Transverse colon (tissue), 4 donors: ENCODE measurements at regions not wholly inside any gene's neighbourhood (a gene's known extent, or its start where the extent isn't known, plus 50 kb on each side); places are given as distances from the start of the nearest gene placed in this dataset.

Source experiments
- EP300 ChIP-seq: sonication (generic); formaldehyde crosslinking; IDR thresholded peaks from one replicate; pipeline ENCODE4 v1.6.1; 2017; ENCODE audit warnings: antibody characterized with exemption, low read depth
- POLR2A ChIP-seq: fragments of 450-650 bp; IDR thresholded peaks from one replicate; pipeline ENCODE4 v1.6.1; 2016; ENCODE audit warnings: antibody characterized with exemption, mild to moderate bottlenecking, moderate library complexity
- POLR2AphosphoS5 ChIP-seq, 3 donors: sonication (generic); formaldehyde crosslinking; IDR thresholded peaks; one replicate each; pipeline ENCODE4 v1.6.1; 2016; ENCODE audit warnings: antibody characterized with exemption in 3 of 3
- TF ChIP-seq, protein P1 (sequence below), 5 experiments: fragments of 200-600 bp in 3 of 5; fragments of 450-650 bp in 2 of 5; sonication (generic) in 3 of 5; IDR thresholded peaks; 1 replicate in 2 of 5; 2 replicates in 3 of 5; pipeline ENCODE4 v1.5.1; 2016 to 2017; ENCODE audit warnings: antibody characterized with exemption in 5 of 5, inconsistent platforms in 3 of 5, mild to moderate bottlenecking in 2 of 5, moderate library complexity in 1 of 5

DNA sequence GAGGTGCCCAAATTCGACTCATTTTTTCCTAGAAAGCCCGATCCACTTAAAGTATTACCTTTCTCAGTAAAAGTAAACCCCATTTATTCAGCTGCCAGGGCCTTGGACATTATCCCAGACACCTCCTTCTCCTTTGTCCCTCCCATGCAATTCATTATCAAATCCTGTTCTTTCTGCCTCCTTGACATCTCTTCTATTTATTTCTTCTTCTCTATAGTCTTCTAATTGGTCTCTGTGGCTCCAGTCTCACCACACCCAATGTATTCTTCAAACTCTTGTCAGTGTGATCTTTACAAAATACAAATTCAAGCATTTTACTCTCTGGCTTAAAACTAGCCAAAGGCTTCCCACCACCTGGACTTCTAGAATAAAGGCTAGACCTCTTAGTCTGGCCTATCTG lies 120.3 kb downstream of the IL20RB start:
- TF ChIP-seq POLR2A, result no peak
- TF ChIP-seq, protein P1, sequence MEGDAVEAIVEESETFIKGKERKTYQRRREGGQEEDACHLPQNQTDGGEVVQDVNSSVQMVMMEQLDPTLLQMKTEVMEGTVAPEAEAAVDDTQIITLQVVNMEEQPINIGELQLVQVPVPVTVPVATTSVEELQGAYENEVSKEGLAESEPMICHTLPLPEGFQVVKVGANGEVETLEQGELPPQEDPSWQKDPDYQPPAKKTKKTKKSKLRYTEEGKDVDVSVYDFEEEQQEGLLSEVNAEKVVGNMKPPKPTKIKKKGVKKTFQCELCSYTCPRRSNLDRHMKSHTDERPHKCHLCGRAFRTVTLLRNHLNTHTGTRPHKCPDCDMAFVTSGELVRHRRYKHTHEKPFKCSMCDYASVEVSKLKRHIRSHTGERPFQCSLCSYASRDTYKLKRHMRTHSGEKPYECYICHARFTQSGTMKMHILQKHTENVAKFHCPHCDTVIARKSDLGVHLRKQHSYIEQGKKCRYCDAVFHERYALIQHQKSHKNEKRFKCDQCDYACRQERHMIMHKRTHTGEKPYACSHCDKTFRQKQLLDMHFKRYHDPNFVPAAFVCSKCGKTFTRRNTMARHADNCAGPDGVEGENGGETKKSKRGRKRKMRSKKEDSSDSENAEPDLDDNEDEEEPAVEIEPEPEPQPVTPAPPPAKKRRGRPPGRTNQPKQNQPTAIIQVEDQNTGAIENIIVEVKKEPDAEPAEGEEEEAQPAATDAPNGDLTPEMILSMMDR (IDR thresholded peaks at IDR 0.05), result no peak
- no peak for TF ChIP-seq POLR2AphosphoS5 (IDR thresholded peaks at IDR 0.05)
- TF ChIP-seq EP300, result no peak
